Left lobe of liver (tissue), 2 donors: ENCODE measurements at regions not wholly inside any gene's neighbourhood (a gene's known extent, or its start where the extent isn't known, plus 50 kb on each side); places are given as distances from the start of the nearest gene placed in this dataset.

Experiments
- ATAC-seq: fragments of 200-7000 bp; cut with Tn5 transposase; one replicate; pipeline ENCODE4 v1.9.1; 2020; ENCODE audit warnings: mild to moderate bottlenecking, moderate library complexity
- DNase-seq: peaks from one replicate; pipeline ENCODE4 v3.0.0-alpha.2; 2020; ENCODE audit warnings: low spot score
- donor health status: DM: no; HTN: no; CAD: no; lungs with moderate emphysema.
- donor health status: DM: no; HTN: yes; CAD: no.

- no peak for ATAC-seq
- no peak for DNase-seq
These were observed 431.1 kb upstream of the CDH2 start for GRCh38 chr18:28607991-28608390.

GRCh38 chr18:28606686-28607085 lies 429.8 kb upstream of the CDH2 start:
- no peak for ATAC-seq

GRCh38 chr18:28602391-28602790 lies 425.5 kb upstream of the CDH2 start:
- DNase-seq (no peak), ATAC-seq (no peak)

More at GRCh38 chr18:28606686-28607085, 429.8 kb upstream of the CDH2 start:
- no peak for DNase-seq

- ATAC-seq (no peak), DNase-seq (no peak)
These were observed 417.1 kb upstream of the CDH2 start for GRCh38 chr18:28594034-28594433.

- DNase-seq (no peak), ATAC-seq (no peak)
These were observed 412.1 kb upstream of the CDH2 start for GRCh38 chr18:28588884-28589549.

- ATAC-seq, result no peak
- DNase-seq, result no peak
These were observed 407.8 kb upstream of the CDH2 start for GRCh38 chr18:28584731-28585130.

- DNase-seq, result no peak
These were observed 405.8 kb upstream of the CDH2 start for GRCh38 chr18:28582724-28583123.

GRCh38 chr18:28581521-28582071 lies 404.7 kb upstream of the CDH2 start:
- ATAC-seq, result no peak
- DNase-seq, result no peak

More at GRCh38 chr18:28582724-28583123, 405.8 kb upstream of the CDH2 start:
- no peak for ATAC-seq

GRCh38 chr18:28576941-28577340 lies 400.0 kb upstream of the CDH2 start:
- DNase-seq (no peak), ATAC-seq (no peak)

- no peak for ATAC-seq
These were observed 398.2 kb upstream of the CDH2 start for GRCh38 chr18:28575123-28575522.

GRCh38 chr18:28574175-28574574 lies 397.2 kb upstream of the CDH2 start:
- no peak for ATAC-seq

More at GRCh38 chr18:28575123-28575522, 398.2 kb upstream of the CDH2 start:
- DNase-seq, result no peak

GRCh38 chr18:28571929-28572328 lies 395.0 kb upstream of the CDH2 start:
- no peak for ATAC-seq
- DNase-seq, result no peak

More at GRCh38 chr18:28574175-28574574, 397.2 kb upstream of the CDH2 start:
- no peak for DNase-seq

GRCh38 chr18:28560331-28560730 lies 383.4 kb upstream of the CDH2 start:
- DNase-seq (no peak), ATAC-seq (no peak)

- ATAC-seq (no peak), DNase-seq (no peak)
These were observed 382.6 kb upstream of the CDH2 start for GRCh38 chr18:28559511-28559910.

- DNase-seq (no peak), ATAC-seq (no peak)
These were observed 365.0 kb upstream of the CDH2 start for GRCh38 chr18:28541934-28542333.

GRCh38 chr18:28541276-28541930 lies 364.5 kb upstream of the CDH2 start:
- no peak for ATAC-seq
- no peak for DNase-seq

- ATAC-seq (no peak), DNase-seq (no peak)
These were observed 352.7 kb upstream of the CDH2 start for GRCh38 chr18:28529644-28530043.

- no peak for ATAC-seq
- DNase-seq, result no peak
These were observed 349.3 kb upstream of the CDH2 start for GRCh38 chr18:28526196-28526595.

GRCh38 chr18:28523758-28524475 lies 347.0 kb upstream of the CDH2 start:
- ATAC-seq (no peak), DNase-seq (no peak)

- no peak for ATAC-seq
- DNase-seq, result no peak
These were observed 345.3 kb upstream of the CDH2 start for GRCh38 chr18:28522236-28522635.

- DNase-seq, result no peak
- no peak for ATAC-seq
These were observed 343.1 kb upstream of the CDH2 start for GRCh38 chr18:28519997-28520396.

GRCh38 chr18:28514699-28515098 lies 337.8 kb upstream of the CDH2 start:
- ATAC-seq (no peak), DNase-seq (no peak)
